T1000 (cell line): ENCODE measurements at regions not wholly inside any gene's neighbourhood (a gene's known extent, or its start where the extent isn't known, plus 50 kb on each side); places are given as distances from the start of the nearest gene placed in this dataset.
"Not testable (repeated sequence)": the region's sequence is repeated elsewhere in the genome, so short reads cannot be mapped to it uniquely, and the experiment has no call there.

Experiments used
- DNase-seq: peaks from one replicate; lab custom pipeline; 2025; ENCODE audit warnings: mixed read lengths; lab: John Stamatoyannopoulos, UW

DNA sequence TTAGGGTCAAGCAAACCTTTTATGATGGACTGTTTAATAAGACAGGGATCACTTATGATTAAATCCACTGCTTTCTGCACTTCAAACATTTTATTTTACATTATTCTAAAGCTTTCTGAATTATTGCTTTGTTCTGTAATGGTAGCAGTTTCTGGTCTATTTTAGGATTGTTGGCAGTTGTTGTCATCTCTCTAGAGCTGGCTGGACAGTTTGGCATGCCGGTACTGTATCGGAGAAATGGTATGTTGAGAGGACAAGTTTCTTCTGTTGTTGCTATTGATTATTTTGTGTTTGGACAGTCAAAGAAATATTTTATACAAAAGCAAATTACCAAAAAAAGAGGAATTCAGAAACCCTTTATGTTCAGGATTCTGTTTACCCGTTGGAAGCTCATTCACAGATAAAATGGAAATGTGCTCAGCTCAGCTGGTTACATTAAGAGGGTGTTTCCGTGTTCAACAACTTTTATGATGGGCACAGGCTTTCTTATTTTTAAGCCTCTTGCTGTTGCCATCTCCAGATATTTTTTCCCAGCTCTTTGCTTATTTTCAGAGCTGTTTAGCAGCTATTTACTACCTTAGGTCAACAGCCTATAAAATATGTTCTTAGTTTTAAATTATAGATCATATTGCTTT, 214.6 kb upstream of the IGFBP7 start:
- no peak for DNase-seq

DNA sequence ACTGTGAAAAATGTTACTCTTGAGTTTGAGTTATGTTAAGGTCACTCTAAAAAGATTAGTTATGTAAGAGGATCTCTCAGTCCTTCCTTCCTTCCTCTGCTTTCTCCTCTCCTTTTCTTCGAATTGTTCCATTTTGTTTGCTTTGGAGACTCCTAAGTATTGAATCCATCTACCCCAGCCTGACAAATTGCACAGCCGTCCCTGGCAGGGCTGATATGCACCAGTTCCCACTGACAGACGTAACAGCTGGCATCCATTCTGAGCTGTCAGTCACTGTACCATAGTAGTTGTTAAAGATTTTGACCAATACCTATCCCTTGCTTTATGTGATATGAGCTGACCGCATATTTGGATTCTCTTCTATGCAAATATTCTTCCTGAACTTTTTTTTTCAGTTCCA, 210.7 kb upstream of the IGFBP7 start:
- no peak for DNase-seq

DNA sequence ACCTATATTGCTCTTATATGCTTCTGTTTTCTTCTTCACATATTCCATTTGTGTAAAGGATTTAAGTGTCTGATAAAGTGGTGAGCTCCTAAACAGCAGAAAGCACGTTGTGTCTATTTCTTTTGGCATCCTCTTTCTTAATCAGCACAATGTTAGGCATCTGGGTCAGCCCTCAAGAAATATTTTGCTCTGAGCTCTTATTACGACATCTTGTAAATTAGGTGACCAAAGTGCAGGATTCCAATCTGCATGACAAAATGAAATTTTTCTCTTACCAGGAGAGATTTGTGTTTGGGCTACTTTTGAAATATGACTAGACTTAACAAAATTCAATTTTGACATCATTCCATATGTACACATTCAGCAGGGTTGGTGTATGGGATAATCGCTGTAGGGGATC, 210.0 kb upstream of the IGFBP7 start:
- no peak for DNase-seq

DNA sequence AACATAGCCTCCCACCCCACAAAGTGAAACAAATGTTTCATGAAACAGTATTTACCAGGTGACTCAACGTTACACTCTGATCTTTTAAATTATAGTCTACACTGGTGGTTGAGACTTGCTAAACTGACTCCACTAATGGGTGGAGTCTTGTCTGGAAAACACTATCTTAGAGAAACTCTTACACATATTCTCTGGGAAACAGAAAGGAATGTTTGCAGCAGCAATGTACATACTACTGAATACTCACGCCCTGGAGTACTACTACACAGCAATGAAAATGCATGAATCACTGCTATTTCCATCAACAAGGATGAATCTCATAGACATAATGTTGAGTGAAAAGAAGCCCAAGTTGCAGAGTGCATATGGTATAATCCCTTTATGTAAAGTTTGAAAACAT, 208.5 kb upstream of the IGFBP7 start:
- no peak for DNase-seq

- no peak for DNase-seq
These were observed 204.5 kb upstream of the IGFBP7 start for GRCh38 chr4:57314636-57315035.

- DNase-seq: no peak
These were observed 202.1 kb upstream of the IGFBP7 start for GRCh38 chr4:57312296-57312695.

DNA sequence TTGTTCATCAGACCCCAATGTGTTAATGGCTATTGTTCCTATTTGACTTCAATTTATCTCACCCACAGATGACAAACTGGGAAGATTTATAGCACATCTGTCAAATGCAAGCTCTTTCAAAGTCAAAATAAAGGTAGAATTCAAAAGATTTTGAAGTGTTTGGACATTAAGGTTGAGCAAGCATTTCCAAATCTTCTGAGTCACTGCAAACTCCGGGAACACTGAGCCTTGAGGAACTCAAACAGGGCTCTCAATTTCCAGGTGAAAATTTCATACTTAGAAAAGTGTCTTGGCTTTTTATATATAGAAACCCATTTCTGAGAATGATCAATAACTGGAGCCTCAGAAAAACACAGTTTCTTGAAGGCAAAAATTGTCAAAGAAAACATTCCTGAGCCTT, 199.5 kb upstream of the IGFBP7 start:
- DNase-seq: no peak

- no peak for DNase-seq
These were observed 198.1 kb upstream of the IGFBP7 start for GRCh38 chr4:57308301-57308700.

GRCh38 chr4:57305836-57306235, 195.7 kb upstream of the IGFBP7 start:
- DNase-seq: no peak

GRCh38 chr4:57303012-57303751, 193.0 kb upstream of the IGFBP7 start:
- DNase-seq: no peak

- not testable (repeated sequence) for DNase-seq
These were observed 190.1 kb upstream of the IGFBP7 start for GRCh38 chr4:57300300-57300699.

GRCh38 chr4:57291911-57292310, 181.7 kb upstream of the IGFBP7 start:
- no peak for DNase-seq

DNA sequence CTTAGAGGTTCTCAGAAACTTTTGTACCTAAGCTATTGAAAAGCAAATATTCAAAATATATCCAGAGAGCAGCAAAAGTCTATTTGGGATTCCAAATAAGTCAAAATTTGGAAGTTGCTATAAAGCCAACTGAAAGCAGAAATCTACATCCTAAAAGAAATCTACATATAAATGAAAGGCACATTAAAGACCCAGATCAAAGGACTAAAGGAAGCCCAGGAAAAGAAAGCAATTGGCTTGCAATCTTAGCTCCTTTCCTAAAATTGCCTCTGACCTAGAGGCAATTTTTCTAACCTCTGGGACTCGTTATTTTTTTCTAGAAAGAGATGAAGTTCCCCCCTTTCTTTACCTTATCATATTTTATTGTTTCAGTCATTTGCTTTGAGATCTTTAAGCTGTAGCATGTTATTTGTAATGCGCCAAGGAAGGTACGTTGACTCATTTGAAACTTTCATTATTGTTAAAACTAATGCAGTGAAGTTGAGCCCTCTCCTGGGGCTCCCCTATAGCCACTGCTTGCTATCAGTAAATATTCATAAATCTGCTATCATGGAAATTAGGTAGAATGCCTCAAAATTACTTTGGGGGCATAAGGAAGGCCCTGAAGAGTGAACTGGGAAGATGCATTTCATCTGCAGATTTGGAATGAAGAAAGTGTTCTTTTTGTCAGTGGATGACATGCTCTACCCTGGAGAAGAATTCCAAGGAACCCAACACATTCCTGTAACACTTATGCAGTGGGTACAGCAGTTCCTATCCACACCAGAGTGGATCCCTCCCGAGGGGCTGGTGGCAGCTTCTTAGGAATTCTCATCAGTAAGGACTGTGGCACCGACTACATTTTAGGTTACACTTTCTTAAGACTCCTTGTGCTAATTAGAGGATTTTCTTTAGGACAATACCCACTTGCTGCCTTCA, 177.8 kb upstream of the IGFBP7 start:
- DNase-seq: no peak

- DNase-seq: no peak
These were observed 172.7 kb upstream of the IGFBP7 start for GRCh38 chr4:57282933-57283310.

GRCh38 chr4:57280481-57280880, 170.3 kb upstream of the IGFBP7 start:
- DNase-seq: no peak

DNA sequence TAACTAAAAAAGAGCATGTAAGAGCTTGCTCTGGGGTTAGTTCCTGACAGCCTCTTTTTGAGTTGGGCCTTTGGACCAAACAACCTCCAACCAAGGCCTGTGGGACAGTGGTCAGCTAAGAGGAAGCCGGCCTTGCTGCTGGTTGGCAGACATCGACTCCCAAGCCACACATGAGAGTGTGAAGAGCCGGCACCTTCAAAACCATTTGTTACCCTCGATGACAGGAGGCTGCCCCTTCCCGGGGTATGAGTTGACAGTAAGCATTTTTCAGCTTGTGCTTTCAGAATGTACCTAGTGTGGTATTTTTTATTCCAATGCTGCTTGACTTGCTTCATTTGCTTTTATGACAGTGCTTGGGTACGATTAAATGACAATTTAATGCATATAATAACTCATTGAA, 168.6 kb upstream of the IGFBP7 start:
- DNase-seq: no peak

GRCh38 chr4:57274082-57274481, 163.9 kb upstream of the IGFBP7 start:
- no peak for DNase-seq

GRCh38 chr4:57270346-57270745, 160.2 kb upstream of the IGFBP7 start:
- DNase-seq: no peak

- DNase-seq: no peak
These were observed 155.8 kb upstream of the IGFBP7 start for GRCh38 chr4:57265831-57266582.

GRCh38 chr4:57254754-57255153, 144.6 kb upstream of the IGFBP7 start:
- no peak for DNase-seq

DNA sequence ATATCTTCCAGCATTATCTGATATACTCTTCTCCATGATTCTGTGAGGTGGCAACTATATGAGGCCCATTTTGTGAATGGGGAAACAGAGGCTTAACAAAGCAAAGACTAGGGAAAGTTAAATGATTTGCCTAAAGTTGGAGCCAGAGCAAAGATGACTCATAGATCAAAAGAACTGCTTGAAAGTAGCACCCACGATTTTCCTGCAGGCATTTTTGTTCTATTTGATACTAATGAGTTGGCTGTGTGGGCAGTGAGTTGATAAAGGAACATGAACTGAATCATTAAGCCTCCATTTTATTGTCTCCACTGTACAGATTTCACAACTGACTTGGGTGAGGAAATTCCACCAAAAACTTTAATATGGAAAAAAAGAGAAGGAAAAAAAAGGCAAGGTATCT, 138.9 kb upstream of the IGFBP7 start:
- no peak for DNase-seq

- DNase-seq: no peak
These were observed 132.9 kb upstream of the IGFBP7 start for GRCh38 chr4:57243076-57243475.
